GM13977 (cell line): ENCODE measurements at regions not wholly inside any gene's neighbourhood (a gene's known extent, or its start where the extent isn't known, plus 50 kb on each side); places are given as distances from the start of the nearest gene placed in this dataset.

Experiments
- DNase-seq: peaks from one replicate; pipeline ENCODE4 v3.0.0; 2012; ENCODE audit warnings: low spot score
- CTCF ChIP-seq: IDR thresholded peaks from 2 replicates; pipeline ENCODE4 v1.5.1; 2012; ENCODE audit warnings: mild to moderate bottlenecking, control low read depth; ENCODE audit not compliant: insufficient read depth; ENCODE audit errors: extremely low read depth, missing control alignments
- in situ Hi-C: fragments of 300-500 bp; cut with MboI; formaldehyde crosslinking; loops from one replicate; pipeline ENCODE4 v1.12.0; 2022; ENCODE audit warnings: low sequenced_read_pairs, low pct_unique_long_range_greater_than_20kb, mixed read lengths, inconsistent platforms; ENCODE audit not compliant: unreplicated experiment

- in situ Hi-C loops, result no loop called here
- no peak for TF ChIP-seq CTCF
These were observed 104.8 kb upstream of the PTPN1 start for GRCh38 chr20:50405235-50405914.

GRCh38 chr20:50405915-50406609 is 104.1 kb upstream of the PTPN1 start:
- no peak for DNase-seq
- no peak for TF ChIP-seq CTCF
- in situ Hi-C loops, result no loop called here

More at GRCh38 chr20:50405235-50405914, 104.8 kb upstream of the PTPN1 start:
- no peak for DNase-seq

GRCh38 chr20:50406610-50407136 is 103.5 kb upstream of the PTPN1 start:
- in situ Hi-C loops, result no loop called here
- no peak for TF ChIP-seq CTCF
- no peak for DNase-seq

GRCh38 chr20:50408526-50409364 is 101.4 kb upstream of the PTPN1 start:
- no peak for TF ChIP-seq CTCF
- no peak for DNase-seq
- in situ Hi-C loops, result no loop called here

GRCh38 chr20:50409495-50409894 is 100.7 kb upstream of the PTPN1 start:
- in situ Hi-C loops, result no loop called here
- DNase-seq, result no peak
- TF ChIP-seq CTCF, result no peak

GRCh38 chr20:50410343-50410742 is 99.8 kb upstream of the PTPN1 start:
- in situ Hi-C loops, result no loop called here
- DNase-seq, result no peak

More at GRCh38 chr20:50410343-50410742, 99.8 kb upstream of the PTPN1 start:
- no peak for TF ChIP-seq CTCF
